ENCODE measurements at regions not wholly inside any gene's neighbourhood (a gene's known extent, or its start where the extent isn't known, plus 50 kb on each side); places are given as distances from the start of the nearest gene placed in this dataset.
A peak's percentile ranks its signal among the peaks of the same experiment; 100 is the strongest.

GRCh38 chr10:83819609-83820008 is 319.7 kb upstream of the GHITM start:
- H3K4me1 ChIP-seq = no peaks in the 10 kb centered on the region
- H3K27ac ChIP-seq = no peak overlapping the region
- DNase-seq = no peak
- TF ChIP-seq POLR2A (IDR thresholded peaks at IDR 0.05) (no peak), CTCF (IDR thresholded peaks at IDR 0.05) (no peak)
- H3K4me3 ChIP-seq = no peak overlapping the region
- no peaks in the 10 kb centered on the region for H3K36me3 ChIP-seq
- H3K27me3 ChIP-seq = no peaks in the 10 kb centered on the region
- intact Hi-C loops (cut with DNase I) = no loop called here
- no peak for ATAC-seq
- H3K9me3 ChIP-seq = no peaks in the 10 kb centered on the region
- WGBS (ENCODE audit: insufficient coverage, low coverage, low lambda C conversion rate, missing lambda C conversion rate) = 46% methylated on average over 2 of the region's 2 CpGs

- whole genome bisulfite sequencing (ENCODE audit: insufficient coverage, low coverage, low lambda C conversion rate, missing lambda C conversion rate) = 11% methylated on average over 3 of the region's 3 CpGs
- ATAC-seq (peak in 2 of 4 donors; percentile 52 to 74), DNase-seq (no peak)
- Histone ChIP-seq H3K9me3 (no peaks in the 10 kb centered on the region), H3K36me3 (no peaks in the 10 kb centered on the region), H3K27me3 (no peaks in the 10 kb centered on the region), H3K4me1 (no peaks in the 10 kb centered on the region), H3K4me3 (no peak overlapping the region), H3K27ac (no peak overlapping the region)
- TF ChIP-seq CTCF (IDR thresholded peaks at IDR 0.05) (no peak), POLR2A (IDR thresholded peaks at IDR 0.05) (no peak)
- intact Hi-C loops (cut with DNase I) = no loop called here
These were observed 319.3 kb upstream of the GHITM start for GRCh38 chr10:83820033-83820432.

GRCh38 chr10:83824099-83824498 is 315.2 kb upstream of the GHITM start:
- WGBS (ENCODE audit: insufficient coverage, low coverage, low lambda C conversion rate, missing lambda C conversion rate) = 58% methylated on average over 3 of the region's 3 CpGs
- ATAC-seq = no peak
- no peak for TF ChIP-seq POLR2A (IDR thresholded peaks at IDR 0.05)
- no peak for TF ChIP-seq CTCF (IDR thresholded peaks at IDR 0.05)

GRCh38 chr10:83834096-83834495 is 305.2 kb upstream of the GHITM start:
- ATAC-seq = no peak
- intact Hi-C loops (cut with DNase I) = no loop called here
- TF ChIP-seq POLR2A (IDR thresholded peaks at IDR 0.05) (no peak), CTCF (IDR thresholded peaks at IDR 0.05) (no peak)

More at GRCh38 chr10:83824099-83824498, 315.2 kb upstream of the GHITM start:
- Histone ChIP-seq H3K27me3 (no peaks in the 10 kb centered on the region), H3K36me3 (no peaks in the 10 kb centered on the region), H3K9me3 (no peaks in the 10 kb centered on the region), H3K27ac (no peak overlapping the region), H3K4me1 (no peaks in the 10 kb centered on the region), H3K4me3 (no peak overlapping the region)
- intact Hi-C loops (cut with DNase I) = no loop called here
- no peak for DNase-seq

More at GRCh38 chr10:83834096-83834495, 305.2 kb upstream of the GHITM start:
- Histone ChIP-seq H3K4me1 (no peaks in the 10 kb centered on the region), H3K27me3 (no peaks in the 10 kb centered on the region), H3K27ac (no peak overlapping the region), H3K4me3 (no peak overlapping the region), H3K9me3 (no peaks in the 10 kb centered on the region), H3K36me3 (no peaks in the 10 kb centered on the region)
- whole genome bisulfite sequencing (ENCODE audit: insufficient coverage, low coverage, low lambda C conversion rate, missing lambda C conversion rate) = 51% methylated on average over 2 of the region's 2 CpGs
- DNase-seq = no peak
